NCI-H82 (cell line): ENCODE measurements at regions not wholly inside any gene's neighbourhood (a gene's known extent, or its start where the extent isn't known, plus 50 kb on each side); places are given as distances from the start of the nearest gene placed in this dataset.
"Not testable (repeated sequence)": the region's sequence is repeated elsewhere in the genome, so short reads cannot be mapped to it uniquely, and the experiment has no call there.

Experiments used
- DNase-seq: peaks from one replicate; lab custom pipeline; 2025; lab: John Stamatoyannopoulos, UW

- no peak for DNase-seq
These were observed 242.9 kb upstream of the BCHE start for GRCh38 chr3:166080096-166080495.

GRCh38 chr3:166071831-166072230 is 234.6 kb upstream of the BCHE start:
- no peak for DNase-seq

- no peak for DNase-seq
These were observed 227.3 kb upstream of the BCHE start for GRCh38 chr3:166064476-166064875.

- DNase-seq, result peak; percentile 73
These were observed 223.7 kb upstream of the BCHE start for GRCh38 chr3:166060789-166061479.

- peak; percentile 26 for DNase-seq
These were observed 215.2 kb upstream of the BCHE start for GRCh38 chr3:166052440-166052839.

- DNase-seq, result no peak
These were observed 192.3 kb upstream of the BCHE start for GRCh38 chr3:166029507-166029906.

GRCh38 chr3:166013073-166013679 is 176.0 kb upstream of the BCHE start:
- DNase-seq, result peak; percentile 83

- no peak for DNase-seq
These were observed 174.5 kb upstream of the BCHE start for GRCh38 chr3:166011771-166012170.

- no peak for DNase-seq
These were observed 167.9 kb upstream of the BCHE start for GRCh38 chr3:166005126-166005525.

- DNase-seq, result no peak
These were observed 157.1 kb upstream of the BCHE start for GRCh38 chr3:165994293-165994692.

GRCh38 chr3:165984589-165984988 is 147.4 kb upstream of the BCHE start:
- no peak for DNase-seq

GRCh38 chr3:165983284-165983683 is 146.1 kb upstream of the BCHE start:
- no peak for DNase-seq

- no peak for DNase-seq
These were observed 144.1 kb upstream of the BCHE start for GRCh38 chr3:165981318-165981717.

GRCh38 chr3:165960825-165961224 is 123.6 kb upstream of the BCHE start:
- DNase-seq, result not testable (repeated sequence)

GRCh38 chr3:165954171-165954570 is 116.9 kb upstream of the BCHE start:
- no peak for DNase-seq

- DNase-seq, result no peak
These were observed 109.1 kb upstream of the BCHE start for GRCh38 chr3:165946360-165946759.

- DNase-seq, result peak; percentile 55
These were observed 101.8 kb upstream of the BCHE start for GRCh38 chr3:165938986-165939540.

GRCh38 chr3:165936081-165936480 is 98.9 kb upstream of the BCHE start:
- not testable (repeated sequence) for DNase-seq

- not testable (repeated sequence) for DNase-seq
These were observed 87.1 kb upstream of the BCHE start for GRCh38 chr3:165924301-165924791.

- peak; percentile 64 for DNase-seq
These were observed 83.8 kb upstream of the BCHE start for GRCh38 chr3:165920984-165921383.

- no peak for DNase-seq
These were observed 82.1 kb upstream of the BCHE start for GRCh38 chr3:165919284-165919683.

- no peak for DNase-seq
These were observed 81.4 kb upstream of the BCHE start for GRCh38 chr3:165918657-165918979.

- not testable (repeated sequence) for DNase-seq
These were observed 80.9 kb upstream of the BCHE start for GRCh38 chr3:165917938-165918656.
